HG02623 (cell line): ENCODE measurements at regions not wholly inside any gene's neighbourhood (a gene's known extent, or its start where the extent isn't known, plus 50 kb on each side); places are given as distances from the start of the nearest gene placed in this dataset.

Source experiments
- ATAC-seq: cut with Tn5 transposase; IDR thresholded peaks from one replicate; pipeline ENCODE4 v1.9.1; 2021; ENCODE audit warnings: moderate library complexity; ENCODE audit not compliant: unreplicated experiment

DNA sequence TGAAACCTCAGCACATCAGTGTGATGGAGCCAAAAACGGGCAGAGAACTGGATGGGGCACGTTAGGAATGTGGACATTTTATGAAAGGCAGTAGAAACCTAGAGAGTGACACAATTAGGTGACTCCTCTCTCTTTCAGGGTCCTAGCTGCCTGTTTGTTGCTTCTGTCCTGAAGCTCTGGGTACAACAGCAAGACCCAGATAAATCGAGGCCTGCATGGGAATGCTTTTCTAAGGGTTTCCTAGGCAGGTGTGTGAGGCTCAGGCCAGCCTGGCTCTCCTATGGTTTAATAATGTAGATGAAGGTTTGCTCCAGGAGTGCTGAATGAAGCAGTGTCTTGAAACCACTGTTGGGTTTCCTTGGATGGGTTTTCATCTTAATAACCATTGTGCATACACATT is 517.1 kb upstream of the RAB6C start:
- no peak for ATAC-seq

- ATAC-seq = no peak
These were observed 516.5 kb upstream of the RAB6C start for GRCh38 chr2:129462967-129463366.

DNA sequence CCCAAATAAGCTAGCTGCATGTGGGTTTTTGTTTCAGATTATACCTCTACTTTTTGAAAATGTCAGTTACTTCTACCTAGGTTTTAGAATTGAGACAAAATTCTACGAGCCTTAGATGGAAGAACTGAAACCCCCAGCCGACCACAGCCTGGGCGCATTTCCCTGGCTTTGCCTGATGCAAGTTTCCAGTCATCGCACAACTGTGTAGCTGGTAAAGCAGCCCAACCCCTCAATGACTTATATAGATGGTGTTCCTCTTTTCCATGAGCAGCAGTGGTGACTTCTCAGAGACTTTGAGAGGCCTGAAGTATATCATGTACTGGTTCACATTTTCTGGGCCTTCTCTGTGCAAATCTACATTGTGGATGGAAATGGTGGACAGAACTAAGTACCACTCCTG is 515.4 kb upstream of the RAB6C start:
- no peak for ATAC-seq

DNA sequence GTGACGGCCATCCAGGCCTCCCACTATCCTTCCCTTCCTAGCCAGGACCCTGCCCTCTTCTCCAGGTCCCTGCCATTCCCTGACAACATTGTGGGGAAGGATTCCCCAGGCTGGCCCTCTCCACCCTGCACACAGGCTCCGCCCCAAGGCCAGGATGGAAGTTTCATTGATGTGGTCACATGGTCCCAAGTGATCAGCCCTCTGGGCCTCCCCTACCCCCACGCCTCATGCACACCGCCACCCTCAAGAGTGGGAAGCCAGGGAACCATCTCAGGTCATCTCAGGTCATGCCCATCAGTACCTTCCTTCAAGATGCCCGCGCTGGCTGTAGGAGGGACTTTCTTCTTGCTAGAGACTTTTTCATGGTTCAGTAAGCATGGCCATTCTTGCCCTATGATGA is 514.8 kb upstream of the RAB6C start:
- no peak for ATAC-seq

DNA sequence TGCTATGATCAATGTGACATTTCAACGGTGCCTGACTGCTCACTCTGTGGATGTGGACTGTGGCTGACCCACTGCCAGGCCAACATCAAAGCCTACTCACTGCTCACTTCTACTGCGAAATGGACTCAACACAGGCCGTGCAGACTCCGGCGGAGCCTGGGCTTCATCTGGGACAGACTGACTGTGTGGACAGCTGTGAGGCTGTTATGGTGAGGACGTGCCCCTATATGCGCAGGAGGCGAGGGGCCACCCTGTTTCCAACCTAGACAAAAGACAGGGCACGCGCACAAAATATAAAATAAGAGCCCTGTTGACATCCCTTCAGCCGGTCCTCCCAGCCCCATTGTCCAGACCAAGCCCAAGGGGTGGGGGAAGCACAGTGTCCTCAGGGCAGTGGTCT is 514.4 kb upstream of the RAB6C start:
- ATAC-seq = no peak

DNA sequence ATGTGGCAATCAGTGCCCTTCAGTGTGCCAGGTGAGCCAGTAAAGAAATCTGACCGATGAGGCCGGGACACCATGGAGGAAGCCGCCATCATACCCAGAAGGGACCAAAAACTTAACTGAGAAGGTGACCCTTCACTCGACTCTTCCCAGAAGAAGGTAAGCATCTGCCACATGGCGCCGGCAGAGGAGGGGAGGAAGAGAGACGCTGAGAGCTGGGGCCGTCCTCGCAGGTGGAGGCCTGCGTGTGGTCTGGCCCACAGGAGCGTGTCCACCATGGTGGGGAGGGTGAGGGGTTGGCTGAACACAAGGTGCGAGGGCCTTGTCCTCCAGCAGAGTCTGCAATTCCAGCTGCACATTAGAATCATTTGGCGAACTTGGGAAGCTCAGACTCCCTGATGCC is 513.1 kb upstream of the RAB6C start:
- ATAC-seq = no peak

DNA sequence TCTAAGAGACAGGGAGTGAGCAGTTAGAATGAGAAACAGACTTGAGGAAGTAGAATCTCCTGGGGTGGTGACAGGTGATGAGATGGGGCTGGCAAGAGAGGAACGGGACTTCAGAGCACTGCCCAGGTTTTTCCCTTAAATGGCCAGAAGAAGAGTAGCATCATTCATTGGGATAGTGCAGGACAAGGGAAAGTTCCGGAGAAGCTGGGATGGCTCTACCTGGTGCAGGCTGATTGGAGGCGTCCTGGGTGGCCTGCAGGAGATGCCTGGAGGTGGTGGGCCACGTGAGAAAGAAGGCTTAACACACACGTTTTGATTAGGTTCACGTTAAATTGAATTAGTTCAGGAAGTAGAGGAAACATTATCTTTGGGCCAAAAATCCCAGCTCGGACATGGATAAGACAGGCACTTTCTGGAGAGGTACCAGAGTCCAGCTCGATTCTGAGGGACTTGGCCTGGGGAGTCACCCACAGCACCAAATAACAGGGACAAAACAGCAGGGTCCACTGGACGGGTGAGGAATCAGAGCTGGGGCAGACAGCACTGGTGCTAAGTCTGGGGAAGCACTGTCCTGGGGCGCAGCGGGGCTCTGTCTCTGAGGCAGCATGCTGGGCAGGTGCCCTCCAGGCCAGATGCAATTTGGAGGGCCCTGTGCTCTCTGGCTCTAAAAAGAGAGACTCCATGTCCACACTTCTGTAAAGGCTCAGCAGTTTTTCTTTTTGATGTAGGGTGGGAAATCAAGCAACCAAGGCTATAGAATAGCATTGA is 512.3 kb upstream of the RAB6C start:
- ATAC-seq = no peak

DNA sequence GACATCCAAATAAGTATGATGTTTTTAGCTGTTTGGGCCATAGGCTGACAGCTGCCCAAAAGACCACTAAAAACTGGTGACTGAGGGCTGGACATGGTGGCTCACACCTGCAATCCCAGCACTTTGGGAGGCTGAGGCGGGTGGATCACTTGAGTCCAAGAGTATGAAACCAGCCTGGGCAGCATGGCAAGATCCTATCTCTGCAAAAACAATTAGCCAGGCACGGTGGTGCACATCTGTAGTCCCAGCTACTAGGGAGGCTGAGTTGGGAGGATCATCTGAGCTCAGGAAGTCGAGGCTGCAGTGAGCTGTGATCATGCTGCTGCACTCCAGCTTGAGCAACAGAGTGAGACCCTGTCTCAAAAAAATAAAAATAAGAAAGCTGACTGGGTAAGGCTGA is 511.5 kb upstream of the RAB6C start:
- ATAC-seq = no peak

DNA sequence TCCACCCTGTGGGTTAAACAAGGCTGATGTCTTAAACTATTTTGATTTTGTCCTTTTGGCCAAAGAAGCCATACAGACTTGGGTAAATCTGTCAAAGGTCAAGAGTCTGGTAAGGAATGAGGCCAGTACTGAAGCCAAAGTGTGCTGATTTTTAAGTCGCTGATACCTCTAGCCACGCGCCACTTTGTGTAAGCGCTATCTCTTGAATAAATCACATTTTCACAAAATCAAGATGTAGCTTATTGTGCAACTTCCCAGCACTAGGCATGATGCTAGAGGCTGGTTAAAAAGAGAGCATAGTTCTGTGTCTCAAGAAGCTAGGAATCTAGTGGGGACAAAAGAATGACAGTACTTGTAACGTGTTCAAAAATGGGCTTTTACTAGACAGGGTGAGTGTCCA is 510.6 kb upstream of the RAB6C start:
- ATAC-seq = no peak

GRCh38 chr2:129469389-129469788 is 510.1 kb upstream of the RAB6C start:
- no peak for ATAC-seq

- no peak for ATAC-seq
These were observed 509.6 kb upstream of the RAB6C start for GRCh38 chr2:129469871-129470270.

DNA sequence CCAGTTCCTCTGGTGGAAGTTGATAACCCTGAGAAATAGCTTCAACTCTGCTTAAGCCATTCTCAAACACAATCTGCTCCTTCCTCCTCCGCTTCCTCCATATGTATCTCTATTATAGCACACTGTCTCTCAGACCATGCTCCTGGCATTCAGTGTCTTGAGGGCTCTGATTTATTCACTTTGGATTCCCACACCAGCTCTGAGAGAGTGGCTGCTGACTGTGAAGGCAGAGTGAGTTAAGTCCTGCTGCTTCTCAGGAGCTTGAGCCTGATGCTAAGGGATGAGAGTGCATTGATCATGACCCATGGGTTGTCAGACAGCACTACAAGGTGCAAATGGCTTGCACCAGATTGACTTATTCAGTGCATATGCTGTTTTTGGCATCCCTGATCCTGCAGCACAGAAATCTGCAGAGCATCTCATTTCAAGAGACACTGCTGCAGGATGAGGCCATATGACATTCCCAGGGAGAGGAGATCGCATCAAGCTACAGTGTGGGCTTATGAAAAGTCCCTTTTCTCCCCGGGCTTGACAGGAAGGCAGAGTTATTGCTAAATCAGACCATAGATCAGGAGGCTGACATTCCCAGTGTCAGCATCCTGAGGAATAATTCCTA is 500.5 kb upstream of the RAB6C start:
- no peak for ATAC-seq

DNA sequence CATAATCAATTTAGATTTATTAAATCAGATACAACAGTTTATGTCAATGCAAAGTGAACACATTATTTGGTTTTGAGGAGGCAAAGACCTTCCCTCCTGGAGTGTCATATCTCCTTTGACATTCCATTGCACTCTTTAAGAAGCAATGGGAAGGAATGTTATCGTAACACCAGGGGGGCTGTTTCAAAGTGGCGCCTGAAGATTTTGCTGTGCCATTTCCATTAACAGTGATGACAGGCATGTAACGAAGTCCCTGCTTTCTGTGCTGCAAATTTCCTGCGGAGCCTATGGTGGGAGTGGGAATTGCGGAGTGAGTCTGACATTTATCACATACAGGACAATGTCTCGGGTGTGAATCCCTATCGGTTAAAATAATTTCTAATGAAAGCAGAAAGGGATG is 499.6 kb upstream of the RAB6C start:
- ATAC-seq = no peak

- no peak for ATAC-seq
These were observed 498.7 kb upstream of the RAB6C start for GRCh38 chr2:129480790-129481189.

- ATAC-seq = no peak
These were observed 497.9 kb upstream of the RAB6C start for GRCh38 chr2:129481306-129482219.

GRCh38 chr2:129482626-129483025 is 496.8 kb upstream of the RAB6C start:
- no peak for ATAC-seq

GRCh38 chr2:129483366-129483765 is 496.1 kb upstream of the RAB6C start:
- ATAC-seq = peak; percentile 84

- no peak for ATAC-seq
These were observed 494.2 kb upstream of the RAB6C start for GRCh38 chr2:129484999-129485897.

DNA sequence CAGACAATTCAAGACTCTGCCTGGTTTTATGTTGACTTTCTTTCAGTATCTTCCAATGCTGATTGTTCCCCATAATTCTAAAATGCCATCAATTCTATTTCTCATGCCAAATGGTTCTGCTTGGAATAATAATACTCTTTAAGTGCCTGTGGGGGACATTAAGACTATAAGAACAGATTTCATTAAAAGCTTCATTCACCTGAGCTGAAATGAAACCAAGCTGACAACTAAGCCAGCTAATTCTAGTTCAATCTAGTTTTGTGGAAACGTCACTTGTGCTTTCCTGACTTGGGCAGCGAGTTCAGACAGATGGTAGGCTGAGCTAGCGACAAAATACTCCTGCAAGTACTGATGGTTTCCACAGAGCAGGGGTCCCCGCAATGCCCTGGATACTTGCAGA is 491.1 kb upstream of the RAB6C start:
- ATAC-seq = no peak

- no peak for ATAC-seq
These were observed 488.8 kb upstream of the RAB6C start for GRCh38 chr2:129490641-129491040.

DNA sequence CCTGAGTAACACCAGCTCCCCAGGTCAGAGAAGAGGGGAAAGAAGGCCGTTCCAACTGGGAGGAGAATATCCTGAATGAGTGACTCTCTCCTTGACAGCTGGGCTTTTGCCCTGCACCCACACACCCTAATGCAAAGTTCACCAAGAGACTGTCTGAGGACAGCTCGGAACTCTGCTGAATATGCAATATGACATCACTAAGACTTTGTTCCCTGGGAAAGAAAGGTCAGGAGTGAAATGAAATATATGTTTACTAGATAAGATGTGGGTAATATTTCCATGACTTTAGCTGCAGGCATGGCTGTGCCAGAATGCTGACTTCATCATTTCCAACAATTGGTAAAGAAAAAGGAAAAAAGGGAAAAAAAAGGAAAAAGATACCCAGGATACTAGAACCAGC is 488.2 kb upstream of the RAB6C start:
- ATAC-seq = no peak
